Ishikawa (cell line): ENCODE measurements at regions not wholly inside any gene's neighbourhood (a gene's known extent, or its start where the extent isn't known, plus 50 kb on each side); places are given as distances from the start of the nearest gene placed in this dataset.

Source experiments
- CEBPB ChIP-seq: IDR thresholded peaks from 2 replicates; pipeline ENCODE4 v1.6.1; 2012
- CREB1 ChIP-seq: IDR thresholded peaks from 2 replicates; pipeline ENCODE4 v1.6.1; 2012; ENCODE audit warnings: low read depth
- EGR1 ChIP-seq: IDR thresholded peaks from 2 replicates; pipeline ENCODE4 v1.6.1; 2012
- EP300 ChIP-seq: IDR thresholded peaks from 2 replicates; pipeline ENCODE4 v1.6.1; 2012; ENCODE audit warnings: borderline replicate concordance
- FOXM1 ChIP-seq: IDR thresholded peaks from 2 replicates; pipeline ENCODE4 v1.6.1; 2012; ENCODE audit warnings: low read depth, borderline replicate concordance
- MAX ChIP-seq: IDR thresholded peaks from 2 replicates; pipeline ENCODE4 v1.6.1; 2012
- NFIC ChIP-seq: IDR thresholded peaks from 2 replicates; pipeline ENCODE4 v1.6.1; 2012
- RAD21 ChIP-seq: IDR thresholded peaks from 2 replicates; pipeline ENCODE4 v1.6.1; 2012; ENCODE audit warnings: low read depth
- REST ChIP-seq: IDR thresholded peaks from 2 replicates; pipeline ENCODE4 v1.6.1; 2012; ENCODE audit warnings: low read depth, mild to moderate bottlenecking
- TAF1 ChIP-seq: IDR thresholded peaks from 2 replicates; pipeline ENCODE4 v1.6.1; 2012; ENCODE audit warnings: low read depth, mild to moderate bottlenecking
- TCF12 ChIP-seq: IDR thresholded peaks from 2 replicates; pipeline ENCODE4 v1.6.1; 2012; ENCODE audit warnings: low read depth
- TEAD4 ChIP-seq: IDR thresholded peaks from 2 replicates; pipeline ENCODE4 v1.6.1; 2012
- USF1 ChIP-seq: IDR thresholded peaks from 2 replicates; pipeline ENCODE4 v1.6.1; 2012
- YY1 ChIP-seq: IDR thresholded peaks from 2 replicates; pipeline ENCODE4 v1.6.1; 2012; ENCODE audit warnings: low read depth
- ZBTB7A ChIP-seq: IDR thresholded peaks from 2 replicates; pipeline ENCODE4 v1.6.1; 2012; ENCODE audit warnings: low read depth

GRCh38 chr10:2081501-2081900 is 344.2 kb upstream of the ADARB2 start:
- TF ChIP-seq TEAD4: no peak
- no peak for TF ChIP-seq RAD21
- TF ChIP-seq CEBPB: no peak
- TF ChIP-seq NFIC: no peak
- TF ChIP-seq ZBTB7A: no peak
- no peak for TF ChIP-seq YY1
- no peak for TF ChIP-seq CREB1
- TF ChIP-seq TAF1: no peak
- TF ChIP-seq REST: no peak
- TF ChIP-seq FOXM1: no peak
- TF ChIP-seq MAX: no peak
- no peak for TF ChIP-seq EP300
- no peak for TF ChIP-seq TCF12
- TF ChIP-seq USF1: no peak
- TF ChIP-seq EGR1: no peak

- no peak for TF ChIP-seq USF1
- TF ChIP-seq REST: no peak
Observed at GRCh38 chr10:2079603-2080078, 342.3 kb upstream of the ADARB2 start.

- no peak for TF ChIP-seq TEAD4
Observed at GRCh38 chr10:2077231-2077630, 339.9 kb upstream of the ADARB2 start.

GRCh38 chr10:2076528-2076927 is 339.2 kb upstream of the ADARB2 start:
- TF ChIP-seq USF1 (no peak), RAD21 (no peak), CEBPB (no peak), EP300 (no peak), CREB1 (no peak), NFIC (no peak), MAX (no peak), FOXM1 (no peak), ZBTB7A (no peak), TEAD4 (no peak), TCF12 (no peak), TAF1 (no peak), EGR1 (no peak), YY1 (no peak), REST (no peak)

GRCh38 chr10:2067015-2067414 is 329.7 kb upstream of the ADARB2 start:
- TF ChIP-seq MAX (no peak), TEAD4 (no peak), CEBPB (no peak), YY1 (no peak), REST (no peak), USF1 (no peak), TCF12 (no peak), EGR1 (no peak), FOXM1 (no peak), ZBTB7A (no peak), TAF1 (no peak), CREB1 (no peak), NFIC (no peak), RAD21 (no peak), EP300 (no peak)
